COLO668 (cell line): ENCODE measurements at regions not wholly inside any gene's neighbourhood (a gene's known extent, or its start where the extent isn't known, plus 50 kb on each side); places are given as distances from the start of the nearest gene placed in this dataset.

Experiments
- DNase-seq: peaks from one replicate; lab custom pipeline; 2025; ENCODE audit not compliant: unreplicated experiment; lab: John Stamatoyannopoulos, UW

- DNase-seq: no peak
Observed at GRCh38 chr13:71089056-71089455, 777.9 kb downstream of the DACH1 start.

GRCh38 chr13:71087432-71087831, 779.6 kb downstream of the DACH1 start:
- no peak for DNase-seq

- no peak for DNase-seq
Observed at GRCh38 chr13:71087006-71087405, 780.0 kb downstream of the DACH1 start.

- no peak for DNase-seq
Observed at GRCh38 chr13:71082631-71083030, 784.4 kb downstream of the DACH1 start.

- no peak for DNase-seq
Observed at GRCh38 chr13:71079638-71080037, 787.4 kb downstream of the DACH1 start.

GRCh38 chr13:71068041-71068440, 799.0 kb downstream of the DACH1 start:
- no peak for DNase-seq

- DNase-seq: no peak
Observed at GRCh38 chr13:71067165-71067815, 799.7 kb downstream of the DACH1 start.

- no peak for DNase-seq
Observed at GRCh38 chr13:71056581-71056980, 810.4 kb downstream of the DACH1 start.

- DNase-seq: no peak
Observed at GRCh38 chr13:71055644-71056043, 811.4 kb downstream of the DACH1 start.

- DNase-seq: no peak
Observed at GRCh38 chr13:71055047-71055446, 812.0 kb downstream of the DACH1 start.

GRCh38 chr13:71054358-71054757, 812.6 kb downstream of the DACH1 start:
- no peak for DNase-seq

- no peak for DNase-seq
Observed at GRCh38 chr13:71051573-71051972, 815.4 kb downstream of the DACH1 start.

GRCh38 chr13:71046360-71047079, 820.5 kb downstream of the DACH1 start:
- no peak for DNase-seq

- DNase-seq: no peak
Observed at GRCh38 chr13:71045101-71045500, 821.9 kb downstream of the DACH1 start.

GRCh38 chr13:71039440-71039839, 827.6 kb downstream of the DACH1 start:
- DNase-seq: no peak

GRCh38 chr13:71034018-71034417, 833.0 kb downstream of the DACH1 start:
- DNase-seq: no peak

GRCh38 chr13:71033026-71033425, 834.0 kb downstream of the DACH1 start:
- no peak for DNase-seq

- DNase-seq: no peak
Observed at GRCh38 chr13:71030784-71031183, 836.2 kb downstream of the DACH1 start.

GRCh38 chr13:71028884-71029283, 838.1 kb downstream of the DACH1 start:
- DNase-seq: no peak

GRCh38 chr13:71021825-71022422, 845.1 kb downstream of the DACH1 start:
- DNase-seq: no peak

- DNase-seq: no peak
Observed at GRCh38 chr13:71018995-71019394, 848.0 kb downstream of the DACH1 start.

GRCh38 chr13:71018544-71018943, 848.5 kb downstream of the DACH1 start:
- DNase-seq: no peak
